ENCODE measurements at regions not wholly inside any gene's neighbourhood (a gene's known extent, or its start where the extent isn't known, plus 50 kb on each side); places are given as distances from the start of the nearest gene placed in this dataset.
A peak's percentile ranks its signal among the peaks of the same experiment; 100 is the strongest.

- peak; percentile 35 for DNase-seq
- H3K4me3 Mint-ChIP-seq, result no peak overlapping the region
- no peaks in the 10 kb centered on the region; the same call in 1 of the 2 replicates for H3K27me3 Mint-ChIP-seq (ENCODE audit: insufficient read depth)
- peaks cover 11% of the 10 kb centered on the region for H3K4me1 Mint-ChIP-seq (ENCODE audit: low read depth)
- H3K27ac Mint-ChIP-seq, result no peak overlapping the region; the same call in 1 of the 2 replicates
- no peak for TF ChIP-seq CTCF (IDR thresholded peaks at IDR 0.05)
- no peaks in the 10 kb centered on the region for H3K36me3 Mint-ChIP-seq (ENCODE audit: low read depth)
- peaks cover 28% of the 10 kb centered on the region for H3K9me3 Mint-ChIP-seq
These were observed 75.1 kb upstream of the SIPA1L2 start for GRCh38 chr1:232704694-232705680.

GRCh38 chr1:232705815-232706575, 76.1 kb upstream of the SIPA1L2 start:
- Mint-ChIP-seq H3K4me1 (ENCODE audit: low read depth) (peaks cover 11% of the 10 kb centered on the region), H3K27me3 (ENCODE audit: insufficient read depth) (no peaks in the 10 kb centered on the region; the same call in 1 of the 2 replicates), H3K4me3 (no peak overlapping the region), H3K36me3 (ENCODE audit: low read depth) (no peaks in the 10 kb centered on the region), H3K9me3 (peaks cover 27% of the 10 kb centered on the region), H3K27ac (no peak overlapping the region)
- no peak for DNase-seq
- TF ChIP-seq CTCF (IDR thresholded peaks at IDR 0.05), result no peak

- DNase-seq, result no peak
- H3K4me1 Mint-ChIP-seq (ENCODE audit: low read depth), result peaks cover 11% of the 10 kb centered on the region
- peaks cover 24% of the 10 kb centered on the region for H3K9me3 Mint-ChIP-seq
- no peak for TF ChIP-seq CTCF (IDR thresholded peaks at IDR 0.05)
- no peak overlapping the region for H3K27ac Mint-ChIP-seq
- H3K36me3 Mint-ChIP-seq (ENCODE audit: low read depth), result no peaks in the 10 kb centered on the region
- no peaks in the 10 kb centered on the region for H3K27me3 Mint-ChIP-seq (ENCODE audit: insufficient read depth)
- no peak overlapping the region for H3K4me3 Mint-ChIP-seq
These were observed 77.2 kb upstream of the SIPA1L2 start for GRCh38 chr1:232707142-232707541.

- DNase-seq, result no peak
- TF ChIP-seq CTCF (IDR thresholded peaks at IDR 0.05), result no peak
- no peaks in the 10 kb centered on the region; the same call in 1 of the 2 replicates for H3K36me3 Mint-ChIP-seq (ENCODE audit: low read depth)
- H3K27ac Mint-ChIP-seq, result no peak overlapping the region
- peaks cover 24% of the 10 kb centered on the region for H3K9me3 Mint-ChIP-seq
- H3K27me3 Mint-ChIP-seq (ENCODE audit: insufficient read depth), result no peaks in the 10 kb centered on the region
- peaks cover 10% of the 10 kb centered on the region for H3K4me1 Mint-ChIP-seq (ENCODE audit: low read depth)
- H3K4me3 Mint-ChIP-seq, result no peak overlapping the region
These were observed 79.5 kb upstream of the SIPA1L2 start for GRCh38 chr1:232709386-232709785.

GRCh38 chr1:232711996-232712395, 82.1 kb upstream of the SIPA1L2 start:
- H3K27me3 Mint-ChIP-seq (ENCODE audit: insufficient read depth), result no peaks in the 10 kb centered on the region; the same call in 1 of the 2 replicates
- H3K27ac Mint-ChIP-seq, result no peak overlapping the region
- TF ChIP-seq CTCF (IDR thresholded peaks at IDR 0.05), result no peak
- H3K36me3 Mint-ChIP-seq (ENCODE audit: low read depth), result no peaks in the 10 kb centered on the region; the same call in 1 of the 2 replicates
- no peaks in the 10 kb centered on the region for H3K4me1 Mint-ChIP-seq (ENCODE audit: low read depth)
- no peak overlapping the region for H3K4me3 Mint-ChIP-seq
- H3K9me3 Mint-ChIP-seq, result peaks cover 24% of the 10 kb centered on the region
- DNase-seq, result no peak
